Tibial nerve (tissue), 4 donors: ENCODE measurements at regions not wholly inside any gene's neighbourhood (a gene's known extent, or its start where the extent isn't known, plus 50 kb on each side); places are given as distances from the start of the nearest gene placed in this dataset.

Experiments
- DNase-seq, 2 donors: peaks; one replicate each; pipeline ENCODE4 v3.0.0-alpha.2; 2019; ENCODE audit warnings: low spot score in 2 of 2
- H3K27ac ChIP-seq, 4 donors: fragments of 200-600 bp; sonication (generic) in 3 of 4; one replicate each; pipeline ENCODE4 v1.5.1; 2017 to 2019; ENCODE audit warnings: mild to moderate bottlenecking in 1 of 4
- H3K27me3 ChIP-seq, 2 donors: fragments of 200-600 bp; sonication (generic) in 1 of 2; one replicate each; pipeline versions ENCODE4 v1.5.1 to v1.6.0; 2017 to 2019
- H3K36me3 ChIP-seq, 3 donors: fragments of 200-600 bp; sonication (generic); one replicate each; pipeline ENCODE4 v1.5.1; 2018 to 2019
- H3K4me1 ChIP-seq, 4 donors: fragments of 200-600 bp; sonication (generic) in 3 of 4; one replicate each; pipeline ENCODE4 v1.5.1; 2017 to 2019
- H3K4me3 ChIP-seq, 4 donors: fragments of 200-600 bp; sonication (generic) in 3 of 4; one replicate each; pipeline ENCODE4 v1.5.1; 2017 to 2019; ENCODE audit warnings: mild to moderate bottlenecking in 1 of 4, moderate library complexity in 1 of 4
- H3K9me3 ChIP-seq, 4 donors: fragments of 200-600 bp; sonication (generic) in 3 of 4; one replicate each; pipeline ENCODE4 v1.5.1; 2017 to 2019
- EP300 ChIP-seq, 2 donors: sonication (generic); formaldehyde crosslinking; IDR thresholded peaks; one replicate each; pipeline ENCODE4 v1.6.1; 2017; ENCODE audit warnings: antibody characterized with exemption in 2 of 2, mild to moderate bottlenecking in 1 of 2
- POLR2A ChIP-seq, 2 donors: fragments of 450-650 bp; IDR thresholded peaks; one replicate each; pipeline ENCODE4 v1.6.1; 2017; ENCODE audit warnings: antibody characterized with exemption in 2 of 2, mild to moderate bottlenecking in 2 of 2, moderate library complexity in 2 of 2
- WGBS, 2 donors: methylation state at CpG; one replicate each; pipeline ENCODE4 v1.1.5; 2018; 5-methylcytosine and 5-hydroxymethylcytosine counted together
- TF ChIP-seq, protein P1 (sequence below), 5 experiments: fragments of 200-600 bp in 3 of 5; fragments of 450-650 bp in 2 of 5; sonication (generic) in 3 of 5; IDR thresholded peaks; one replicate each; pipeline ENCODE4 v1.5.1; 2016 to 2019; ENCODE audit warnings: antibody characterized with exemption in 5 of 5, mild to moderate bottlenecking in 3 of 5, moderate library complexity in 2 of 5

DNA sequence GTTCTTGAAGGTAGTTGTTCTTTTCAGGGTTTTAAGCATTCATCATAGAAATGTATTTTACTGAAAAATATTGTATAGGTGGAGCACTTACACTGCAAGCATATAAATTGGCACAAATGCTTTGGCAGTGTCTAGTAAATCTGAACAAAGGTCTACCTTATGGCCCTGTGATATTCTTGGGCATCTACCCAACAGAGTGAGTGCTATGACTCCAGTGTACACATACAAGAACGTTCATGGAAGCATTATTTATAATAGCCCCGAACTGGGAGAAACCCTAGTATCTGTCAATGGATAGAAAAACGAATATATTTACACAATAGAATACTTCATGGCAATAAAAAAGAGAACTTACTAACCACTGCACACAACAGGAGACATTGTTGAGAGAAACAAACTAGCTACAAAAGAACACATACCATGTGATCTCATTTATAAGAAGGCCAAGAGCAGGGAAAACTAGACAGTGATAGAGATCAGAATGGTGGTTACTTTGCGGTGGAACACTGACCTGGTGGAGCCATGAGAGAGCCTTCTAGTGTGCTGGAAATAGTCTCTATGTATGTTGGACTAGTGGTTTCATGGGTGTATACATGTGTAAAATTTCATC, 96.0 kb downstream of the MAB21L3 start:
- no peak for DNase-seq
- no peaks in the 10 kb centered on the region for H3K27me3 ChIP-seq
- H3K4me1 ChIP-seq, result no peaks in the 10 kb centered on the region
- no peak for TF ChIP-seq EP300 (IDR thresholded peaks at IDR 0.05)
- TF ChIP-seq, protein P1, sequence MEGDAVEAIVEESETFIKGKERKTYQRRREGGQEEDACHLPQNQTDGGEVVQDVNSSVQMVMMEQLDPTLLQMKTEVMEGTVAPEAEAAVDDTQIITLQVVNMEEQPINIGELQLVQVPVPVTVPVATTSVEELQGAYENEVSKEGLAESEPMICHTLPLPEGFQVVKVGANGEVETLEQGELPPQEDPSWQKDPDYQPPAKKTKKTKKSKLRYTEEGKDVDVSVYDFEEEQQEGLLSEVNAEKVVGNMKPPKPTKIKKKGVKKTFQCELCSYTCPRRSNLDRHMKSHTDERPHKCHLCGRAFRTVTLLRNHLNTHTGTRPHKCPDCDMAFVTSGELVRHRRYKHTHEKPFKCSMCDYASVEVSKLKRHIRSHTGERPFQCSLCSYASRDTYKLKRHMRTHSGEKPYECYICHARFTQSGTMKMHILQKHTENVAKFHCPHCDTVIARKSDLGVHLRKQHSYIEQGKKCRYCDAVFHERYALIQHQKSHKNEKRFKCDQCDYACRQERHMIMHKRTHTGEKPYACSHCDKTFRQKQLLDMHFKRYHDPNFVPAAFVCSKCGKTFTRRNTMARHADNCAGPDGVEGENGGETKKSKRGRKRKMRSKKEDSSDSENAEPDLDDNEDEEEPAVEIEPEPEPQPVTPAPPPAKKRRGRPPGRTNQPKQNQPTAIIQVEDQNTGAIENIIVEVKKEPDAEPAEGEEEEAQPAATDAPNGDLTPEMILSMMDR (IDR thresholded peaks at IDR 0.05), result no peak
- H3K27ac ChIP-seq, result no peak overlapping the region
- H3K9me3 ChIP-seq, result peaks cover 0 to 8% (median 0%) of the 10 kb centered on the region in 4 donors
- WGBS, 2 donors, result 44 to 48% methylated on average over 4 of the region's 4 CpGs
- no peaks in the 10 kb centered on the region for H3K36me3 ChIP-seq
- H3K4me3 ChIP-seq, result no peak overlapping the region

DNA sequence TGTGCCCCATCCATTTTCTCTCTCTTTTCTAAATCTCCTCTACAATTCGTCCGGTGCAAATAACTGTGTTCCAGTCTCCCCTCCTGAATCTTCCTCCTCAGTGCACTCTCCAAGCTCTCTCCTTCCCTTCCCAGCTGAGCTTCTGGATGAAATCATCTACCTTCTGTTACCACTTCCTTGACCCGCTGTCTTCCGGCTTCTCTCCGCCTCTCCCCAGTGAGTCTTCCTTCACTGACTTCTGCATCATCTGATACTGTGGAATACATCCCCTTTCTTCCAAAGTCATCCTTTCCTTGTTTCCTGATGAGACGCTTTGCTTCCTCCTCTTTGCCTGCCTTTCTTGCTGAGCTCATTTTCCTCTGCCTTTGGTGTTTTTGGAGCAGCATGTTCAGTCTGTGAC, 96.9 kb downstream of the MAB21L3 start:
- TF ChIP-seq EP300 (IDR thresholded peaks at IDR 0.05), result no peak

DNA sequence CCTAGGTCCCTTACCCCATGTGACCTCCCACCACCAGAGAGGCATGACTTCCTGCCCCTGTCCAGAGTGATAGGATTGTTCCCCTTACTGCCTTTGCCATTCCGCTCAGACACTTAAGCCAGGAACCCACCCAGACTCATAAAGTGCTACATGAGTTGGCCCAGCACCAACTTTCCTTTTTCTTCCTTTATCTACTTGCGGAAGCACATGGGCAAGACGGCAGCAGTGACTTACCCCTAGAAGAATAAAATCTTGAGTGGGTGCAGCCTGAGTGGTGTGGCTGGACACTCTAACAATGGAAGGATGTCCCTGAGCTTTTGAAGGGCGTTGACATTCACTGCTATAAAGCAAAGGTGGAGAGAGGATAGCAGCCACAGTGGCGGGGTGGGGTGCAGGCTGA, 100.1 kb downstream of the MAB21L3 start:
- H3K9me3 ChIP-seq, result peaks cover 0 to 12% (median 0%) of the 10 kb centered on the region in 4 donors
- no peak overlapping the region for H3K4me3 ChIP-seq
- 79 to 80% methylated on average over 5 of the region's 5 CpGs for WGBS, 2 donors
- H3K4me1 ChIP-seq, result no peaks in the 10 kb centered on the region
- no peaks in the 10 kb centered on the region for H3K27me3 ChIP-seq
- no peak overlapping the region for H3K27ac ChIP-seq
- DNase-seq, result no peak
- H3K36me3 ChIP-seq, result no peaks in the 10 kb centered on the region
- no peak for TF ChIP-seq EP300 (IDR thresholded peaks at IDR 0.05)
- TF ChIP-seq POLR2A (IDR thresholded peaks at IDR 0.05), result no peak
- TF ChIP-seq, protein P1 (IDR thresholded peaks at IDR 0.05), result no peak

More for the DNA sequence above, 96.9 kb downstream of the MAB21L3 start:
- H3K4me3 ChIP-seq, result no peak overlapping the region
- H3K36me3 ChIP-seq, result no peaks in the 10 kb centered on the region
- H3K27ac ChIP-seq, result no peak overlapping the region
- 82 to 83% methylated on average over 6 of the region's 6 CpGs for WGBS, 2 donors
- no peaks in the 10 kb centered on the region for H3K4me1 ChIP-seq
- DNase-seq, result no peak
- peaks cover 0 to 15% (median 0%) of the 10 kb centered on the region in 4 donors for H3K9me3 ChIP-seq
- H3K27me3 ChIP-seq, result no peaks in the 10 kb centered on the region

DNA sequence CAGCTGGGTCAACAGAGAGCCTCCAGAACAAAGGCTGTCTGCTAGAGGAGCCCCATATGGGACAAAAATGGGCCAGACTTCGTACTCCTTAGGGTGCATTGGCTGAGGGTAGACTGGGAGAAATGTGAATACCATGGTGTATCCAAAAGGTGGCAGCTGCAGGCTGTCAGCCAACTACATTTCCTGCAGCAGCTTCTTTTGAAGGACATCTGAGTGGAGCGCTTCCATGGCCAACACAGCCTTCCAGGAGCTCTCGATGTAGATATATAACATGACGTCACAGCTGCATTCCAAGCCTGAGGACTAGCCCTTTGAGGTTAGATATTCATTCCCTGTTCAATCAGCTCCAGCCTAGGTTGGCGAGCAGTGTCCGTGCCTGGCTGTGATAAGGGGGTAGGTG, 107.7 kb downstream of the MAB21L3 start:
- H3K9me3 ChIP-seq, result no peaks in the 10 kb centered on the region
- no peak for TF ChIP-seq EP300 (IDR thresholded peaks at IDR 0.05)
- TF ChIP-seq, protein P1 (IDR thresholded peaks at IDR 0.05), result no peak
- TF ChIP-seq POLR2A (IDR thresholded peaks at IDR 0.05), result no peak
- DNase-seq, result no peak
- H3K4me1 ChIP-seq, result no peaks in the 10 kb centered on the region
- 75 to 86% methylated on average over 6 of the region's 6 CpGs for WGBS, 2 donors
- H3K36me3 ChIP-seq, result no peaks in the 10 kb centered on the region
- H3K4me3 ChIP-seq, result no peak overlapping the region
- no peak overlapping the region for H3K27ac ChIP-seq
- no peaks in the 10 kb centered on the region for H3K27me3 ChIP-seq

DNA sequence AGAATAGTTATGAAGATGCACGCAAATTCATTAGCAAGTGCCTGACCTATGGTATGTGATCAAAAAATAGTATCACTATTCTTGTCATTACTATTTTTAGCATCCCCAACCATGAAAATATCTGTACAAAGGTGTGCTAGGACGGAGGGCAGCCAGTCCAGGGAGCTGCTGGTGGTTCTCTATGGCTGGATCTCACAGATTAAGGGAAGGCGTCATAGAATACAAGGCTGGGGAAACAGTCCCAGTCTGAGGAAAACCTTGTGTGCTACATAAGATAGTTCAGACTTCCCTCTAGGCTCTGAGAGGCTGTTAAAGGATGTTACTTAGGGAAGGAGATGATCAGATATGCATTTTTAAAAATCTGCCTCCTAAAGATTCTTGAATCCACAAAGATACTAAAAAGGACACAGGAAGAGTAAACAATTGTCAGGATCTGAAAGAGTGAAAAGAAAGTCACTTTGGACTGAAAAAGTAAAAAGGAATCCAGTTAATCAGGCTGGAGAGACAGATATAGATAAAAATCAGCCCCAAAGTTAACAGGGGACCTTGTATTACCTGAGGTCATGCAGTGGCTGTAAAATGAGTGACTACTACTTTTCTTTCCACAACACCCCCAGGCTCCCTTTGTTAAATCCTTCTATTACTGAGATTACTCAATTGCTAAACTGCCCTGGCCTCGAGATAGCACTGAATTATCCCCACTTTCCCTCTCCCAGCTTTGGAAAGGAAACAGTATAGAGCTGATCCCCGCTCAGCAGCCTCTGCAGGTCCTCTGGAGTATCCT, 108.6 kb downstream of the MAB21L3 start:
- WGBS, 2 donors, result 75 to 78% methylated on average over 5 of the region's 5 CpGs
- Histone ChIP-seq H3K27ac (no peak overlapping the region), H3K9me3 (no peaks in the 10 kb centered on the region), H3K4me1 (no peaks in the 10 kb centered on the region), H3K4me3 (no peak overlapping the region), H3K36me3 (no peaks in the 10 kb centered on the region), H3K27me3 (no peaks in the 10 kb centered on the region)
- TF ChIP-seq EP300 (IDR thresholded peaks at IDR 0.05) (no peak), POLR2A (IDR thresholded peaks at IDR 0.05) (no peak)
- TF ChIP-seq, protein P1 (IDR thresholded peaks at IDR 0.05), result no peak
- no peak for DNase-seq
